BLaER1 treated with 17β-estradiol and CSF1 and Interleukin-3, amounts not matched to agents 10 nM and 100 nM (cell line): ENCODE measurements at regions not wholly inside any gene's neighbourhood (a gene's known extent, or its start where the extent isn't known, plus 50 kb on each side); places are given as distances from the start of the nearest gene placed in this dataset.

Experiments used
- H3K27ac ChIP-seq, 11 experiments: shearing (Covaris generic); formaldehyde crosslinking; 2 replicates each; pipeline ENCODE4 v1.8.1; 2022
- H3K27me3 ChIP-seq, 11 experiments: shearing (Covaris generic); formaldehyde crosslinking; 2 replicates each; pipeline ENCODE4 v1.8.1; 2022
- H3K36me3 ChIP-seq, 11 experiments: shearing (Covaris generic); formaldehyde crosslinking; 2 replicates each; pipeline ENCODE4 v1.8.1; 2022
- H3K4me1 ChIP-seq, 10 experiments: shearing (Covaris generic); formaldehyde crosslinking; 2 replicates each; pipeline ENCODE4 v1.8.1; 2022
- H3K4me2 ChIP-seq, 11 experiments: shearing (Covaris generic); formaldehyde crosslinking; 2 replicates each; pipeline ENCODE4 v1.8.1; 2022
- H3K4me3 ChIP-seq, 10 experiments: shearing (Covaris generic); formaldehyde crosslinking; 2 replicates each; pipeline ENCODE4 v1.8.1; 2022
- H3K9ac ChIP-seq, 11 experiments: shearing (Covaris generic); formaldehyde crosslinking; 2 replicates each; pipeline ENCODE4 v1.8.1; 2022
- H3K9me3 ChIP-seq, 11 experiments: shearing (Covaris generic); formaldehyde crosslinking; replicated peaks in 1 of 11; 2 replicates each; pipeline ENCODE4 v1.8.1; 2022
- H4K20me1 ChIP-seq, 11 experiments: shearing (Covaris generic); formaldehyde crosslinking; 2 replicates each; pipeline ENCODE4 v1.8.1; 2022
- Cebpa-rat ChIP-seq, 11 experiments: shearing (Covaris generic); IDR thresholded peaks; 2 replicates each; pipeline ENCODE4 v1.8.1; 2022

- Histone ChIP-seq H3K4me2 (no peak overlapping the region), H3K4me1 (peaks cover 0 to 7% (median 0%) of the 10 kb centered on the region in 10 experiments; a peak in 5 of 20 replicates), H3K27ac (no peak overlapping the region), H4K20me1 (no peaks in the 10 kb centered on the region), H3K9ac (no peak overlapping the region), H3K27me3 (no peaks in the 10 kb centered on the region), H3K9me3 (no peaks in the 10 kb centered on the region), H3K4me3 (no peak overlapping the region), H3K36me3 (no peaks in the 10 kb centered on the region)
- TF ChIP-seq Cebpa-rat (IDR thresholded peaks at IDR 0.05): no peak
Observed at GRCh38 chr18:57299931-57300330, 52.4 kb upstream of the ST8SIA3 start.

- Histone ChIP-seq H3K9me3 (no peaks in the 10 kb centered on the region), H3K4me1 (peaks cover 0 to 7% (median 0%) of the 10 kb centered on the region in 10 experiments; a peak in 5 of 20 replicates), H3K9ac (no peak overlapping the region), H3K36me3 (no peaks in the 10 kb centered on the region), H3K27me3 (no peaks in the 10 kb centered on the region), H3K27ac (no peak overlapping the region), H3K4me3 (no peak overlapping the region), H3K4me2 (peak overlapping the region in 2 of 11 experiments; percentile 12 to 20; a peak in 3 of 22 replicates), H4K20me1 (no peaks in the 10 kb centered on the region)
- no peak for TF ChIP-seq Cebpa-rat (IDR thresholded peaks at IDR 0.05)
Observed at GRCh38 chr18:57301573-57302559, 50.5 kb upstream of the ST8SIA3 start.
